GM10266 (cell line): ENCODE measurements at regions not wholly inside any gene's neighbourhood (a gene's known extent, or its start where the extent isn't known, plus 50 kb on each side); places are given as distances from the start of the nearest gene placed in this dataset.

Experiments
- DNase-seq: peaks from one replicate; pipeline ENCODE4 v3.0.0; 2012; ENCODE audit errors: extremely low spot score
- TF ChIP-seq, protein P1 (sequence below): IDR thresholded peaks from 2 replicates; pipeline ENCODE4 v1.5.1; 2012; ENCODE audit warnings: mild to moderate bottlenecking, low read depth; ENCODE audit not compliant: control insufficient read depth, insufficient read depth; ENCODE audit errors: missing control alignments

DNA sequence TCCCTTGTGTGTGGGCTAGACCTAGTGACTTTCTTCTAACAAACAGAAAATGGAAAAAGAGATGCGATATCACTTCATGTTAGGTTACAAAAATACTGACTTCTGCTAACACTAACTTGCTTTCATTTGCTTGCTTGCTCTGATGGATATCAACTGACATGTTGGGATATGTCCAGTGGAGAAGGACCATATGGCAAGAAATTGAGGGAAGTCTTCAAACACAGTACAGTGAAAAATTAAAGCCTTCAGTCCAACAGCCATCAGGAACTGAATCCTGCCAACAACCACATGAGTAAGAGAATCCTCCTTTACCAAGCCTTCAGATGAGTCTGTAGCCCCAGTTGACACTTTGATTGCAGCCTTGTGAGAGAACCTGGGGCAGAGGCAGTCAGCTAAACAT lies 143.9 kb downstream of the MAIP1 start:
- no peak for DNase-seq
- TF ChIP-seq, protein P1, sequence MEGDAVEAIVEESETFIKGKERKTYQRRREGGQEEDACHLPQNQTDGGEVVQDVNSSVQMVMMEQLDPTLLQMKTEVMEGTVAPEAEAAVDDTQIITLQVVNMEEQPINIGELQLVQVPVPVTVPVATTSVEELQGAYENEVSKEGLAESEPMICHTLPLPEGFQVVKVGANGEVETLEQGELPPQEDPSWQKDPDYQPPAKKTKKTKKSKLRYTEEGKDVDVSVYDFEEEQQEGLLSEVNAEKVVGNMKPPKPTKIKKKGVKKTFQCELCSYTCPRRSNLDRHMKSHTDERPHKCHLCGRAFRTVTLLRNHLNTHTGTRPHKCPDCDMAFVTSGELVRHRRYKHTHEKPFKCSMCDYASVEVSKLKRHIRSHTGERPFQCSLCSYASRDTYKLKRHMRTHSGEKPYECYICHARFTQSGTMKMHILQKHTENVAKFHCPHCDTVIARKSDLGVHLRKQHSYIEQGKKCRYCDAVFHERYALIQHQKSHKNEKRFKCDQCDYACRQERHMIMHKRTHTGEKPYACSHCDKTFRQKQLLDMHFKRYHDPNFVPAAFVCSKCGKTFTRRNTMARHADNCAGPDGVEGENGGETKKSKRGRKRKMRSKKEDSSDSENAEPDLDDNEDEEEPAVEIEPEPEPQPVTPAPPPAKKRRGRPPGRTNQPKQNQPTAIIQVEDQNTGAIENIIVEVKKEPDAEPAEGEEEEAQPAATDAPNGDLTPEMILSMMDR: no peak

DNA sequence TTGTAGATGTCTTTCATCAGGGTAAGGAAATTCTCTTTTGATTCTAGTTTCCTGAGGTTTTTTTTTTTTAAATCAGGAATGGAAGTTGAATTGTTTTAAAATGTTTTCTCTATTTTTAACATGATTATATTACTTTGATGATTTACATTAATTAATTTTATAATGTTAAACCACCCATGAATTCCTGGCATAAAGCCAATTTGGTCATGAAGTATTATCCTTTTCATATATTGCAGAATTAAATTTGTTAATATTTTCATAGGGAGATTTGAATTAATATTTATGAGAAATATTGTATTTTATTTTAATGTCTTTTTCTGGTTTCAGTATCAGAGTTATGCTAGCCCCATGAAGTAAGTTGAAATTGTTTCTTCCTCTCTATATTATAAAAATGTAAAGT lies 144.6 kb downstream of the MAIP1 start:
- TF ChIP-seq, protein P1: no peak
- no peak for DNase-seq

DNA sequence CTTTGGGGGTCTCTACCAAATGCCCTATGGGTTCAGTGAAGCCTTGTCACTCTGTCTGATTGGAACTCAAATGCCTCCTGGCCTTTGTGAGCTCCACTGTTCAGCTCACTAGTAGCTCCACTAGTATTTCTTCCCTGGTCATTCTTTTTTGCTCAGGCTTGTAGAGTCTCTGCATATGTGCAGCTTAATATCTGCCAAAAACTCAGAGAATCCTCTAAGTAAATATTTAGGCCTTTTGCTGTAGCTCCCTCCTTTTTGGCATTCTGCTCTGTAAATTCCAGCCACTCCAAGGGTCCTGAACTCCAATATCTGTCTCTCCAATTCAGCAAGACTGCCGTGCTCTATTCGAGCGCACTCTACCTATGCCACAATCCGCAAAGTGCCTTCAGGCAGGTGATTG lies 146.5 kb downstream of the MAIP1 start:
- TF ChIP-seq, protein P1: no peak

DNA sequence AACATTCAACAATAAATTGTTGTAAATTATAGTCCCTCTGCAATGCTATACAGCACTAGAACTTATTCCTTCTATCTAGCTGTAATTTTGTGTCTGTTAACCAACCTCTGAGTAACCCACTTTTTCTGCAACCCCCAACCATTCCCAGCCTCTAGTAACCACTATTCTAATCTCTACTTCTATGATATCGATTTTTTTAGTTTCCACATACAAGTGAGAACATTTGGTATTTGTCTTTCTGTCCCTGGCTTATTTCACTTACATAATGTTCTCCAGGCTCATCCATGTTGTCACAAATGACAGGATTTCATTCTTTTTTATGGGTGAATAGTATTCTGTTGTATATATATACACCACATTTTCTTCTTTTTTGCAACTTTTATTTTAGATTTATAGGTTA lies 147.6 kb downstream of the MAIP1 start:
- DNase-seq: no peak
- TF ChIP-seq, protein P1: no peak

More for the DNA sequence above, 146.5 kb downstream of the MAIP1 start:
- no peak for DNase-seq

DNA sequence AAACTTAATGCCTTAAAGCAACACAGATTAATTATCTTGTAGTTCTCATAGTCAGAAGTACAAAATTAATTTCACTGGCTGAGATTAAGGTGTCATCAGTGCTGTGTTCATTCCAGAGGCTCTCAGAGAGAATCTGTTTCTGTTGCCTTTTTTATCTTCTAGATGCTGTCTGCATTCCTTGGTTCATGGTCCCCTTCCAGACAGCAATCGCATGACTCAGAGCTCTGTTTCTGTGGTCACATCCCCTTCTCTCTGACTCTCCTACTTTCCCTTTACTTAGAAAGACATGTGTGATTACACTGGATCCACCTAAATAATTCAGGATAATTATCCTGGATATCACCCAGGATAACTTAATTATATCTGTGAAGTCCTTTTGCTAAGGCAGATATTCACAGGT lies 148.6 kb downstream of the MAIP1 start:
- TF ChIP-seq, protein P1: no peak
- DNase-seq: no peak

DNA sequence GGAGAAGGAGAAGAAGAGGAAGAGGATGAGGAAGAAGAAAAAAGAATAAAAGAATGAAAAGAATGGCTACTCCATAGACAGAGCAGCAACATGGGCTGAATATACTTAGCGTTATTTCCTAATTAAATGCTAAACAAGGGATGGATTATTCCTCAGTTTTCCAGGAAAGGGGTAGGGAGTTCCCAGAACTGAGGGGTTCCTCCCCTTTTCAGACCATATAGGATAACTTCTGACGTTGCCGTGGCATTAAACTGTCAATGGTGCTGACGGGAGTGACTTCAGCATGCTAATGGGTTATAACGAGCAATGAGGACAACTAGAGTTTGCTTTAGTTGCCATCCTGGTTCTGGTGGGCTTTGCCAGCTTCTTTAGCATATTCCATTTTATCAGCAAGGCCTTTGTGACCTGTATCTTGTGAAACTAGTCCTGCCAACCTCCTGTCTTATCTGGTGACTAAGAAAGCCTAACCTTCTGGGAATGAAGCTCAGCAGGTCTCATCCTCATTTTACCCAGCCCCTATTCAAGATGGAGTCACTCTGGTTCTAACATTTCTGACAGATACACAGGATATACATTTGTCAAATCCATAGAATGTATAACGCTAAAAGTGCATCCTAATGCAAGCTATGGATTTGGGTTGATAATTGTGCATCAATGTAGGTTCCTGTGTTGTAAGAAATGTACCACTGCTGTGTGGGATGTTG lies 152.3 kb downstream of the MAIP1 start:
- DNase-seq: no peak
- TF ChIP-seq, protein P1: no peak

DNA sequence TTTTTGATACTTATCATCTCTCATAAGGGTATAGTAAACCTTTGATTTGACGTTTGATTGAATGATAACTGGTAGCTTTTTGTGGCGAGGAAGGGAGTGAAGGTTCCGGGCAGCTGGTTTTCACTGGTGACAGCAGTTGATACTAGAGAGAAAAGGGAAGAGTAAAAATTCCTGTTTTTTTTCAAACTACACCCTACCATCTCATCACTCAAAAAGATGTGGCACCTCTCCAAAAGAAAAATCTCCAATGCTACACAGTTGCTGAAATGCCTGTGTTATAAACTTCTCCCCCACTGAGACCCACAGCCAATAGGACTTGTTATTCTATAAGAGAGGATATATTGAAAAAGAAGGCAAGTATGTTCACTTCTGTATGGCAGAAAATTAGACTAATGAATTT lies 154.0 kb downstream of the MAIP1 start:
- TF ChIP-seq, protein P1: no peak
- no peak for DNase-seq
